Midbrain (tissue), 1 donor: ENCODE measurements at regions not wholly inside any gene's neighbourhood (a gene's known extent, or its start where the extent isn't known, plus 50 kb on each side); places are given as distances from the start of the nearest gene placed in this dataset.

Experiments
- DNase-seq: peaks from one replicate; lab custom pipeline; 2025; lab: John Stamatoyannopoulos, UW

DNA sequence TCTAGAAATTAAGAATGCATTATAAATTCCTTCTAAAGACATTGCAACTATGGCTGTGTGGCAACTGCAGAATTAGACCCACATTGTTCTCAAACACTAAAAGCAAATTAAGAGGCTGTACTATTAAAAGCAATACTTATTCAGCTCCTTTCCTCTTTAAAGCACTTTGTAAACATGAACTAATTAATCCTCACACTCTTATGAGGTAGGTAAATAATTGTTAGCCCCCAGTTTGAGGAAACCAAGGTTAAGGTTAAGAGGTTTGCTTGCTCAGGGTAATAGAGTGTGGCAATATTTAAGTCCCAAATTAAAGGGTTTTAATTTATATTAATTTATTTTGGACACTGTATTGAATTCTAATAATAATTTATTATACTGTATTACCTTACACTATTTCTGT lies 553.8 kb downstream of the LRRIQ3 start:
- no peak for DNase-seq

DNA sequence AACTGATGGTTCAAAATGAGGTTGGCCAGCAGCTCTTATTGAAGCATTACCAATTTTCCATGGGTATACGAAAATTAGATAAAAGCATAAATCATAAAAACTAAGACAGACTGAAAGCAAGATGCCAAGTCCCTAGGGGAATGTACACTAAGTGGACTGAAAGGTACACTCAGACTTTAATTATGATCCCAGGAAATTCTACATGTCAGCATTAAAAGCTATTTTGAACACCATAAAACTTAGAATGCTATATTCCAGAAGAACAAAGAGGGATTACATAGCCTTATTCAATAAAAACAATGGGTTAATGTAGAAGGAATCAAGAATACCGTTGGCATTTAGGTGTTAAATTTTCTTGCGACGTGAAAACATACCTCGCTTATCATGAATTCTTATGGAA lies 558.5 kb downstream of the LRRIQ3 start:
- no peak for DNase-seq

DNA sequence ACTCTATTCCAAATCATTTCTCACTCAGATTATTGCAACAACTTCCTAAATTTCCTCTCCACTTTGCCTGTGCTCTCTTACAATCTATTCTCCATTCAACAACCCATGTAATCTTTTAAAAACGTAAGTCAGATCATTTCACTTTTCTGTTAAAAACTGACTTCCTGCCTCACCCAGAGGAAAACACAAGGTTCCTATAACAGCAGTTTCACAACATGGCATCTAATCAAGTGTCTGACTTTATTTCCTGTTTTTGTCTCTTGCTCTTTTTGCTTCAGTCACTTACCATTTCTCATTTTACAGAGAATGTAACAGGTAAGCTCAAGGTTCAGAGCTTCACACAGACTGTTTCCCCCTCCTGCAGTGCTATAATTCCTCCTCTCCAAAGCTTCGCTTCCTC lies 560.7 kb downstream of the LRRIQ3 start:
- no peak for DNase-seq

DNA sequence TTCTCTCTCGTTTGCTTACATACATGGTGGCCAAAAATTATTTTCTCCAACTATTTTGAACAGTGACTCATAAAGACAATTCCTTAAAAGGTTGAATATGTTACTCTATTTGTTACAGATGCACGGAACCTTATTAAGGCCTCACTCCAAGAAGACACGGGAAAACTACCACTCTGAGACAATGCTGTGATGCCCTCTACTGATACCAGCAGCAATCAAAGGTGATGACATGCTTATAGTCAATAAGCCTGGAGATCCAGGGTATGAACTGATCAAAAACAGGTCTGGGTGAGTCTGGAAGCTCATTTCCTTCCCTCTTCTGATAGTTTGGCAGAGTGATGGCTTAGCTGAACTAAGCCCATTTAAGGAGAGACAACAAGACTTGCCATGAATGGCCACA lies 563.0 kb downstream of the LRRIQ3 start:
- DNase-seq, result no peak

DNA sequence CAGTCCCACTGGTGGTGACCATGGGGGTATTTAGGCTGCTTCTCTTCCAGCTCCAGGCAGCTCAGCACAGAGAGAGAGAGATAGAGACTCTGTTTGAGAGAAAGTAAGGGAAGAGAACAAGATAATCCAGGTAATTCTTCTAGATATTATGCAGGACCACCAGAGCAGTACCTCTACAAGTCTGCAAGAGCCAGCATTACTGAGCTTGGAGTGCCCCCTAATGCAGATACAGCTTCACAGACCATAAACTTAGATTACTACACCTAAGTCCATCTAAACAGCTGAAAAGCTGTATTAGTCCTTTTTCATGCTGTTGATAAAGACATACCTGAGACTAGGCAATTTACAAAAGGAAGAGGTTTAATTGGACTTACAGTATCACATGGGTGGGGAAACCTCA lies 570.3 kb downstream of the LRRIQ3 start:
- no peak for DNase-seq

DNA sequence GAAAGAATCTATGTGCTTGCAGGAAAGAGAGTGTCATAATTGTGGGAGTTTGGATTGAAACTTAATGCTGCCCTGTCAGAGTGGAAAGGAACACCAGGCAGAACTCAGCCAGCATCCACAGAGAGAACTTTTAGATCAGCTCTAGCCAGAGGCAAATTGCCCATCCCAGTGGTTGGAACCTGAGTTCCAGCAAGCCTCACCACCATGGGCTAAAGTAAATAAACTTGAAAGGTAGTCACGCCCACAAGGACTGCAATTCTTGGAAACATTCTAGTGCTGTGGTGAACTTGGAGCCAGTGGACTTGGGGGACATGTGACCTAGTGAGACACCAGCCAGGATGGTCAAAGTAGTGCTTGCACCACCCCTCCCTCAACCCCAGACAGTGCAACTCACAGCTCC lies 571.6 kb downstream of the LRRIQ3 start:
- DNase-seq, result no peak

DNA sequence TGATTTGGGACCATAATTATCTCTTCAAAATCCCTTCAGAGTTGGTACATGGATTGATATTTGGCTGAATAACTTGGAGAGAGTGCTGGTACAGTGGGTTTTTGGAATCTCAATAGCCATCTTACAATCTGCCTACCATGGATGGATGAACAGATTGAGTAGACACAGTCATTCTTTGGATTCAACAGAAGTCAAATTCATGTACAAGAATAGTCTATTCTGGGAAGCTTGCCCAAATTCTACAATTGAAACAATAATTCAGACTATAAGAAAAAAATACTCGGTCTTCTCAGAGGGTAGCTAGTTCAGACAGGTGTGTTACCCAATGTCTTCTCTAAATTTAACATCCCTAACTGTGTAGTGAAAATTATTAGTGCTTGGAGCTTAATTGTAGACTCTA lies 574.0 kb downstream of the LRRIQ3 start:
- no peak for DNase-seq

DNA sequence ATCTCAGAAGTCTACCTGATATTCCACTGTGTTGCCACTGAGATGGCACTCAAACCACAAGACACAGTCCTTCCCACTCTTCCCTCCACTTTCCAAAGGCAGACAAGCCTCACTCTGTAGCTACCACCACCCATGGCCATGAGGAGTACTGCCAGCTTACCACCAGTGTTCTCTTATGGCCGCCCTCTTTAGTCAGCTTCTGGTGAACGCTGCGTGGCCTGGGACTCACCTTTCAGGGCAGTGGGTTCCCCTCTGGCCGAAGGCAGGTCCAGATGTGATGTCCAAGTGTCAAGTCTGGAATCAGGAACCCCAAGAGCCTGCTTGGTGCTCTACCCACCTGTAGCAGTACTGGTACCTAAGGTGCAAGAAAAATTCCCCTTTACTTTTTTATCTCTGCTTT lies 580.8 kb downstream of the LRRIQ3 start:
- DNase-seq, result no peak

DNA sequence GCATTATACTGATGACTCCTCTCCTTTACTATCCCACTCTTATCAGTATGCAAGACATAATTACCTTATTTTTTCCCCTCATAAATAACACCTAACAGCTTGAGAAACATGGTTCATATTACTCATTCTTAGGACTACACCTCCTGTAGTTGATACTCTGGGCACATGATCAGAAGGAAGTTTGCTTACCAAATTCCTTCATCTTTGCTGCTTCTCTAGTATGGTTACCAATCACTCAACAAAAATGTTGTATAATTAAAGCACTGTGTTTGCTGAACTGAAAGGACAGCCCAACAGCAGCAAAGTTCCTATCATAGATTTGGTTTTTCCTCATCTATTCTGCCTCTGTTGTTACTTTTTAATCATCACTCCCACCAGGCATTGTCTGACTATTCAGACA lies 586.3 kb downstream of the LRRIQ3 start:
- no peak for DNase-seq

DNA sequence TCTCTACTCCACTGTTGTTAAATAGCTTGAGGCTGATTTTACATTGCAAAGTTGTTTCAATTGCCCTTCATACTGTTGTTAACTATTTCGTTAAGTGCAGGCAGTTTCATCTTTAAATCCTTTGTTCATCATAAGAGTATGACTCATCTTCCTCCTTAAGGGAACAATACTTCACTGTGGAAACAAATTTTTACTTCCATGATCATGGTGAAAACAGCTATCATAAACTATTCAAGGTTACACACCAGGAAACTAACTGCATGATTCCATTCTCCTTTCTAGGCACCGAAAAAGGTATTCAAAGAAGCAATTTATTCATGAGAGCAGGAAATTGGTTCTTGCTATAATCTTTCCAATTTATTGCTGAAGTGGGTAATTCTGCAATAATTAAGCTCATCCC lies 593.2 kb downstream of the LRRIQ3 start:
- DNase-seq, result no peak

DNA sequence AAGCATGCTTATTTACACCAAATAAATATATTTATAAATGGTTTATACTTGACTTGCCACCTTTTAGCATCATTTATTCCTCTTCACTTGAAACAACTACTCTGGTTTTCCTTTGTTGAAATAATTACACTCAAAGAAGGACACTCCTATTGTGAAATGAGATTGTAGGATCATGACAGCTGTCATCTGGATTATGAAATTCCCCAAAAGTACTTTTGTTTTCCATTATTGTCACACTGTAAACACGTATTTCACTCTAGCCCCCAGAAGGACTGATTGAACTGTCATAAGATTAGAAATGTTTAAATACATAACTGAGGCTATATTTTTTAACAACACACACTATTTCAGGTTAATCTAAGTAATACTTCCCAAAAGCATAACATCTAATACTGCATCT lies 593.8 kb downstream of the LRRIQ3 start:
- DNase-seq, result no peak

DNA sequence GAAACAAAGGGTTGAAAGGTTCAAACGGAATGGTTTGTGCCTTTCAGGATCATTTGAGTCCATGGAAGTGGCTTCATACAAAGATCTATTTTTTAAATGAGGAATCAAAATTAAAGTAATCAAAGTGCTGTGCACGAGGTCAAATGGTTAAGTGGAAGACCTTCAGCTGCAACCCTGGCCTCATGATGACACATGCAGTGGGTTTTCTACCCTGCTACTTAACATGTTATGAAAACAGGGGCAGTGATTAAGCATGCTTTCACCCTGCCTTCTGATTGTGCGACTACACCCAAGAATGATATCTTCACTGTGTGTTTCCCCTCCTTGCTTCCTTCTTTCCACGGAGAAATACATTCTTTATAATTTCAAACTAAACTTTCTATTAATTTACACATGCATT lies 604.2 kb downstream of the LRRIQ3 start:
- no peak for DNase-seq

DNA sequence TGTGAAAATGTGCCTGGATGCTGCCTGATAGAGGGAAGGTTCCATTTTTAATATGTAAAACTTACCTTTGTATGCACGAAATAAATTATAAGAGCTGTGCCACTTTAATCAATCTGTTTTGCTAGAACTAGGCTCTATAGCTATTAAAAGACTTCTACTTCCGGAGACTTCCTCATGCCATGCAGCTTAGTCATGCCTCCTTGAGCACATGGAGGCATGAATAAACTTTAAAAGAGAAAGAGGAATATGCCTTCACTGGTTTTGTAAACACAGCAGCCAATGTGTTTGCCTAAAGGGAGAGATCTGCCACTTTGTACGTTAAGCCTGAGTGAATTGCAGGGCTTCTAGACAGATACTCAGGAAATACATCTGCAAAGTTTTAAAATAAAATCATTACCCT lies 604.6 kb downstream of the LRRIQ3 start:
- no peak for DNase-seq

DNA sequence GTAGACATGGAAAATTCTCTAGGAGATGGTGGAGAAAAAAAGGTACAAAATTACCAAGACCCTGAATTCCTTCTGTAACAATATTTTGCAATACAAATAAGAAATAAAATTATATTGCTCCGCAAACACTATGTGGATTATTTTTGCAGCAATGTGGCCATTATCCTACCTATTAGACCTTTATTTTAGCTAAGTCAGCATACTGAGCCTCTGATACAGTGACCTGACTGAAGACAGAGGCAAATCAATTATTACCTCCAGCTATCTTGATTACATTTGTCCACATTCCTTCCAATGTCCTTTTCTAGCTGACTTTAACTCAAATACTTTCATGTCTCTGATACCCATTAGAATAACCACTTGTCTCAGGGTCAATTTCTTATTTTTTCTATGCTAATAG lies 610.9 kb downstream of the LRRIQ3 start:
- DNase-seq, result no peak

DNA sequence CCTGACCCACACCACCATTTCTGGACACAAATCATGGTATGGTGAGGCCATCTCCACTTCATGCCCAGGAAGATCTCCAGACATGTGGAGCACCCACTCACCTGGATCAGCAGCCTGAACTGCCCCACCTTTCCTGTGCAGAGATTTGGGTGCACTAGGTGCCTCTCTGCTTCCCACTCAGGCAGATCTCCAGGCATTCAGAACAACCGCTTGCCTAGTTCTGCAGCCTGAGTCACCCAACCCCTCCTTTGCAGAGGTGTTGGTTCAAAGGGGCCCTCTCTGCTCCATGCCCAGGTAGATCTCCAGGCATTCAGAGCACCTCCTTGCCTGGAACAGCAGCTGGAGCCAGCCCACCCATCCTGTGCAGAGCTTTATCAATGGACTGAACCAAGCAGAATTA lies 620.8 kb downstream of the LRRIQ3 start:
- no peak for DNase-seq

DNA sequence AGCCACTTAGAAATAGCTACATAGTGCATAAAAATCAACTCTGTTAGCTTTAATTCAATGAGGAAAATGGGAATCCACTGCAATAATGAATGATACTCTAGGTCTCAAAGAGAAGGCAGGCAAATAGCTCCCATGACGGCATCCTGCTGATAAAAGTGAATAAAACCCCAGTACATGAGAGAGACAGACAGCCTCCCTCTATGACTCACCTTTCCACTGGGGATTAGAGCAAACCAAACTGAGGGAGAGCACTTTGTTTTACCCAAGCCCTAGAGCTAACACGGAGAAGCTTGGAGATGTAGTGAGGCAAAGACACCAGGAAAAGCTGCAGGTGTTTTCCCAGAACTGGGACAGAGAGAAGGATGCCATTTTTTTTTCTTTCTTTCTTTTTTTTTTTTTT lies 621.9 kb downstream of the LRRIQ3 start:
- DNase-seq, result no peak

DNA sequence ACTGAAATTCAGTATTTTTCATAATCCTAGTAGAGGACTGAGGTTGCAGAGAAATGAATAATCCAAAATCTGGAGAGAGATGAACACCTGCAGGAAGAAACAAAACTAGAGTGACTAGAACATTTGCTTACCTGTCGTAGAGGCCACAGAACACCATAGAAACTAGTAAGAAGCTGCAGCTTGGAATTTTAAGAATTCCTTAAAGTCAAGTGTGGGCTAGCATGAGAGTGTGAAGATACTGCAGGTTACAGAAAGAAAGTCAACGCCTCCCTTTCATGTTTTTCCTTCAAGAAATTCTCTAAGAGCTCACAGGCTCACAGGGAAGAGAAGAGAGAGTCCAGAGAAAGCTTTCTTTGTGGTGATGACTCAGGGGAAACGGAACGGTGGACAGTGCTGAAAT lies 633.7 kb downstream of the LRRIQ3 start:
- DNase-seq, result no peak

DNA sequence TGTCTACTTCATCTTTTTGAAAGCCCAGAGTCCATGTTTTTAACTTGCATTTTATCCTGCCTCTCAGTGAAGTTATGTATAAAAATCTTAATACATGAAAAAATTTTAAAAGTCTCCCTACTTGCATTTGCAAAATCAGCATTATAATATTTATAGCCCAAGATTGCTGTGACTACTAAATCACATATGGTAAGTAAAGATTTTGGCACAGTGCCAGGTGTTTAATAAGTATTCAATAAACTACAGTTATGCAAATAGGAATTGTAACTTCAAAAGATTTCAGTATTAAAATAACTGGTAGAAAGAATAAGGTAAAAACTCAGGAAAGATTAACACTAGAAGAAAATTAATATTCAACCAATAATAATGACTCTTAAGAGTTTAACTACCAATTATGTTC lies 641.7 kb downstream of the LRRIQ3 start:
- DNase-seq, result no peak

DNA sequence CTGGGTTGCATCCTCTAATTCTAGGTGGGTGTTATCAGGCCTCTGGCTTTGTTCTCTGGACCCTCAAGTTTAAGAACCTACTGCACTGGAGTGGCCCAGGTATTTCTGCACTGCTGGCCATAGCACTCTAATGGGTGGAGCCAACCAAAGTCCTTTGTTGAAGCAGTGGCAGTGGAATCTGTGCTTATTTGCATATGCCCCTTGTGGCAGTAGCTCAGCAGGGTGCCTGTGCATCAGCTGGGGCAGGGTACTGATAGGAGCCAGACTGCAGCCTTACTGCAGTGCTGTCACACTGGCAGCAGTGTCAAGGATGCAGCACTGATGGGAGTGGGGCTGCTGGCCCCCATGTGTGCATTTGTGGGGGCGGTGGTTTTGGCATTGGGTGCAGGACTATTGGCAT lies 660.6 kb downstream of the LRRIQ3 start:
- DNase-seq, result no peak

DNA sequence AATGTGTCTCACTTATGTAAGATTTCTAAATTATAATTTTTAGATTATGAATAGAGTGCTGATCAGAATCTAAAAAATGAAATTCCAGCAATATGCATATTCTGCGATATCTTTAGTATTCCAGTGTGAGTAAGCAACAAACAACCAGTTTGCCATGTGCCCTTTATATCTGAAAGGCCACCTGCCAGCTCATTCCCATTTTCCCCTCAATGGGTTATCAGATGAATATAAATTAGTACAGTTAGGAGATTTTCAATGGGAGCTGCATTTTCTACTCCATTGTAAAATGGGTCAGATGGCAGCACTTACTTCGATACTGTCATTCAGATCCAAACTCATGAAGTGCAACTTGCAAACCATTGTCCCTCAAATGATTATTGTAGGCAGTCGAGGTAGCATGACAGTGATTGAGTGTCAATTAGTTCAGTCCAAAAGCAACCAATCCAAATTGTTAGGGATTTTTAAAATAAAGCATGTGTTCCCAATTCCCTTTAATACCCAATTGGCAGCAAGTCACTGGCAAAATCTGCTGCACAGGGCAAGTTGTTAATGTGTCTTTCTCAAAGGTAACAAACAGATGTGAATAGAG lies 680.3 kb downstream of the LRRIQ3 start:
- no peak for DNase-seq

DNA sequence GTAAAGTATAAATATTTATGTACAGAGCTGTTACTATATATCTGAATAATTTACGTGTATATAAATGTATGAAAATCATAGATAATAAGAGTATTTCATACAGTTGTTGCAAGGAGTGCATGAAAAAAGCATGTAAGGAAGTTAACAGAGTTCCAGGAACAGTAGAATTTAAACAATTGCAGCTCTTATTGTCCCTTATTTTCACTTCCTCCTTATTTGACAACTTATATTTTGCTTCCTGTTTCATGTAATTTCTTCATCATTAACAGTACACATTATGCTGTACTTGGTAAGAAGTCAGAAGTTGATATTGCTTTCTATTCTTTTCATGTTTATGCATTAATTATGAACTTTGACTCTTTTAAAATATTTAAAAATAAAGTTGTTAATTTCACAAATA lies 681.5 kb downstream of the LRRIQ3 start:
- no peak for DNase-seq

DNA sequence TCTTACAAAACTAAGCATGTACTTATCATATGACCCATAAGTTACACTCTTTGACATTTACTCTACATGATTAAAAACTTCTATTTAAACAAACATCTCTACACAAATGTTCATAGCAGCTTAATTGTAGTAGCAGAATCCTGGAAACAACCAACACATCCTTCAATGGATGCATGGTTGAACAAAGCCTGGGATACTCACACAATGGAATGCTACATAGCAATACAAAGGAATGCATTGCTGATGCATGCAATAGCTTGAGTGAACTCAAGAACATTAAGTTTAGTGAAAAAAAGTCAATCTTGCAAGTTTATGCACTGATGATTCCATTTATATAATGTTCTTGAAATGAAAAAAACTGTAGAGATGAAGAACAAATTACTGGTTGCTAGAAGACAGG lies 686.9 kb downstream of the LRRIQ3 start:
- no peak for DNase-seq

DNA sequence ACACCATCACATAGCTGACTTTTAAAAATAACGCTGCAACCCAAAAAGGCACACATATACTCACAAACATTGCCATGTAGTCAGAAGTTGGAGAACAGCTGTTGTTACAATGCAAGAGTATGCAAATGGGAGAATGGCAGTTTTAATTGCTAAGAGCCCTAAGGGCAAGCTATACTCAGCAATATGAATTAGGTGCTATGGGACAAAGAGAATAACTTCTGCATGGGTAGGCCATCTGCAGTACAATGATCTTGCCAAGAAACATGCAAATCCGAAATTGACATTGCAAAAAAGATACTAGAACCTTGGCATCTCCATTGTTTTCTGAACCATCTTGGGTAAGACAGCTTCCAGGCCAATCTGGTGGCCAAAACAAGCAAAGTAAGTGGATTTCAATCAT lies 697.8 kb downstream of the LRRIQ3 start:
- no peak for DNase-seq

DNA sequence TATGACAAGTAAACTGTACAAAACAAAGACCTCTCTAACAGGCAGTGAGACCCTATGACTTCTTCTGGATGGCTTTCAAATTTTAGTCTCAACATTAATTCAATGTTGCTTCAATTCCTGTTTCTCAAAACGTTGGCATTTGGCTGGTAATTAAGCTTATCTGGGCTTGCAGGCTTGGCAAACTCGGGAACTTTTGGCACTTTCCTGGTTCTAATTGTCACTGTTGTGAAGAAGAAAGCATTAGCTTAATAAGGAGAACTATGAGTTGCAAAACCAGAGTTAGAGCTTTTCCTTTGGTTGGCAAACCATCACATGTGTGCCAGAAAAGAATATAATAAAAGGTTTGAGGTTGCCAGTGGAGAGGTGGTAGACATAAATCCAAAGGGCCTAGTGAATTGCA lies 698.3 kb downstream of the LRRIQ3 start:
- no peak for DNase-seq

DNA sequence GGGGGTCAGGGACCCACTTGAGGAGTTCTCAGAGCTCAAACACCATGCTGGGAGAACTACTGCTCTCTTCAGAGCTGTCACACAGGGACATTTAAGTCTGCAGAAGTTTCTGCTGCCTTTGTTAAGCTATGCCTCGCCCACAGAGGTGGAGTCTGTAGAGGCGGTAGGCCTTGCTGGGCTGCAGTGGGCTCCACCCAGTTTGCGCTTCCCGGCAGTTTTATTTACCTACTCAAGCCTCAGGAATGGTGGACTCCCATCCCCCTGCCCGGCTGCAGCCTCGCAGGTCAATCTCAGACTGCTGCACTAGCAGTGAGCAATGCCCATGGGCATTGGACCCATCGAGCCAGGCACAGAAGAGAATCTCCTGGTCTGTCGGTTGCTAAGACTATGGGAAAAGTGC lies 706.4 kb downstream of the LRRIQ3 start:
- no peak for DNase-seq
